Skeletal muscle cell (primary cell): ENCODE measurements at regions not wholly inside any gene's neighbourhood (a gene's known extent, or its start where the extent isn't known, plus 50 kb on each side); places are given as distances from the start of the nearest gene placed in this dataset.

Experiments used
- DNase-seq: peaks from one replicate; pipeline ENCODE4 v3.0.0-alpha.2; 2010; ENCODE audit warnings: low read depth
- H3K4me3 ChIP-seq: 2 replicates; pipeline ENCODE4 v1.5.1; 2011; ENCODE audit warnings: low read depth, mild to moderate bottlenecking, control low read depth, low read length, moderate library complexity

DNA sequence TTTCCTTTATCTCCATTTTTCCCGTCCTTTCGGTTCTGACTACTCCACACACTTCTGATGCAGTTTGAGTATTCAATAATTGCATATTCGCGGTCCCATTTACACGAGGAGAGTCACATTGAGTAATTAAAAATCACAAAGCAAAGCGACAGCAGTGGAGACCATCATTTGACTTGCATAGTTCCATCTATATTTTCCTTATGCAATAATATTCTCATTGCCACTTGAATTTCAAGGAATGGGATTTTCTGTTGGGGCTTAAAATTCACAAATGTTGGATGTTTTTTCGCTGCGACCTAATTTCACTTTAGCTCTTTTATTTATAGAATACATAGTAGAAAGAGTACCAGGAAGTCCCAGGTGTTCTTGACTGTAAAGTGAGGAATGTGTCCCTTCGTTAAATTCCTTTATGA lies 186.8 kb downstream of the ZEB2 start:
- DNase-seq: no peak
- H3K4me3 ChIP-seq: peak overlapping the region; percentile 49

DNA sequence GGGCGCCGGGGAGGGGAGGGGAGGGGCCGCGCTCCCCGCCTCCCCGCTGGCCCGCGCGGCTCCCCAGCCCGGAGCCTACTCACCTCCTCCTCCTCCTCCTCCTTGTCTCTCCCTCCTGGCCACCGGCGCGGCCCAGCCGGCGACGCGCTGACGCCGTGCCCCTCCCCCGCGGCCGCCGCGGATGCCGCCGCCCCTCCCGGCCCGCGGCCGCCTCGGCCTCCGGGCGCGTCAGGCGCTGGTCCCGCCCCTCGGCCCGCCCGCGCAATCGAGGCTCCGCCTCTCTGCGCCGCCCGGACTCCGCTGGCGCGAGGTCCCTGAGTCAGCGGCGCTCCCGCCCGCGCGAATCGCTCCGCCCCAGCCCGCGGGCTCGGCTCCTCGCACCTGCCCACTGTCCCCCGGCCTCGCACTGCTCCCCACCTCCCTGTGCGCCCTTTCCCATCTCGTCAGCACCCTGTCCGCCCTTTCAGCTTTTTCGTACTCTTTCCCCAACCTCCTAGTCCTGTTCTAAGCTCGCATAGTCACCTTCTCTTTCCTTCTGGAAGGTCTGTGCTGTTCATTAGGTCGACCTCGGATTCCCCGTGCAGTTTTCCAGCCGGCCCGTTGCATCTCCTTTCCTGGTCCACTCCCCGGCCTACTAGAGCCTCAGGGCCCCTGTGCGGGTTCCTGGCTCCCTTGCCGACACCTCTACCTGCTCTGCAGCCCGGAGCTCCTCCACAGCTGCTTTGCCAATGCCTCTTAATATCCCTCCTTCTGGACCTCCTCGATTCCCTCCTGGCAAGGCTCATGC lies 187.4 kb downstream of the ZEB2 start:
- peak overlapping the region; percentile 70 for H3K4me3 ChIP-seq
- DNase-seq: peak; percentile 64

DNA sequence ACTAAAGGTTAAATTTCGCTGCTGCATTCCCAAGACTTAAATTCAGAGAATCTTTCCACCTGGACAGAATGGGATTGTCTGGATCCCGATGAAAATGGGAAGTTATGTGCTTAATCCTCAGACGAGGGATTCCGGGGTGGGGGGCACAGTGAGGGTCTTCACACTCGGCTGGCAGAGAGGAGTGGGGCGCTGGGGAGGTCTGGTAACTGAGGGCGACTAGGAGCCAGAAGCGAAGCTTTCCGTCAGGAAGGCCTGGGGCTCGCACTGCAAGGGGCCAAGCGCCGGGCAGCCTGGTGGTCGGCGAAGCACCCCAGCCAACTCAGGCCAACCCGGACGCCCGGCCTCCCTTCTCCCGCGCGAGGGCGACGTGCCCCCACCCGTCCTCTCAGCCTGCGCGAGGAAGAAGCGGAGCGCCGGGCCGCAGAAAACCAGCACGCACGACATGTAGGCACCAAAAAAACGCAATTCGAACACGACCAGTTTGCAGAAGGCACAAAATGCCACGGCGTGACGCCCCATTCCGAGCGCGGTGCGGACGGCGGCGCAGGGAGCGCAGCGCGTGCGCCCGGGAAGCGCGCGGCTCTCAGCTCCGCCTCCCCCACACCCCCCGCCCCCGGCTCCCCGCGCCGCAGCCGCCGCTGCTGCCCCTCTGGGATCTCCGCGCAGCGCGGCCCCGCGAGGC lies 188.1 kb downstream of the ZEB2 start:
- no peak for DNase-seq
- peak overlapping the region; percentile 70 for H3K4me3 ChIP-seq

DNA sequence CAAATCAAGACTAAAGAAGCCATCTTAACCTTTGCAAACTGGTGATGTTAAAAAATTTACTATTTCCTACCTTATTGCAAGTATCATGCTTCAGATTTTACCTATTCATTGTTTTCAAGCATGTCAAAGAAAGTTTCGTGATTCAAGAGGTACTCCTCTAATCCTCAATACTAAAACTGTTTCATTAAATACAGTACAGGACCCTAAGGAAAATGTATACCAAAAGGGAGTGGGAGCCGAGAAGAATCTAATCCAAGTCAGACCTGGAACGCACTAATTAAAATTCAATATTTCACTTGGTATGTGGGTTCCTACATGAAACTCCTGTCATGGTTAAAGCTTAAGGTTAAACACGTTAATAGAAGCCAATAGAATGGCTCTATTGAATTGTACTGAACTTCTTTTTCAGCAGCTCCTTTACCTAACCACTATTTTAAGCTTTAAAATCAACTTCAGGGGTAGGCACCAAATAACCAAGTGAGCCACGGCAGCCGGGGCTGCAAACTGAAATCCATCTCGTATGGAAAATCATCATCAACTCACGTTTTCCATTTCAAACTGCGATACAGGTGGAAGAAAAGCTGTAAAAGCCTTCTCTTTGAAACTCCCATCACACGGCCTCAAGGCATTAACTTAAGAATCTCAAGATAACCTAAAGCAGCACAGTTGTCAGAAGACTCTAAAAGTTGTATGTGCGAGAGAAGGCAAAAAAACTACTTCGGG lies 188.8 kb downstream of the ZEB2 start:
- peak overlapping the region; percentile 70 for H3K4me3 ChIP-seq
- no peak for DNase-seq

DNA sequence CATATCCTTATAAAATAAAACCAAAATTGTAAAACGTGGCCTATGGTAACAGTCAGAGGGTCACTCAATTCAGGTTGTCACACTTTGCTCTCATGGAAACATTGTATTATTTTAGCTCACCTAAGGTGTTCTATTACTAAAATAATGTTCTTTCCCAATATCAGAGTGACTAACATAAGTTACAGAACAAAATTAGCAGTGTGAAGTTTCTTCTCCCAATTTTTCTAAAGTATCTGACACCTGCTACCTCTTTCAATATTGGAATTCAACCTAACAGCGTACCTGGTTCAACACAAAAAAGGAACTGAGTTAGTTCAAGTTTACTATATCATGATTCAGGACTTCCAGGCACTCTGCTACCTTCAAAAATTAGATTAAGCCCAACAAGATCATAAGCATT lies 190.4 kb downstream of the ZEB2 start:
- DNase-seq: no peak
- no peak overlapping the region for H3K4me3 ChIP-seq

DNA sequence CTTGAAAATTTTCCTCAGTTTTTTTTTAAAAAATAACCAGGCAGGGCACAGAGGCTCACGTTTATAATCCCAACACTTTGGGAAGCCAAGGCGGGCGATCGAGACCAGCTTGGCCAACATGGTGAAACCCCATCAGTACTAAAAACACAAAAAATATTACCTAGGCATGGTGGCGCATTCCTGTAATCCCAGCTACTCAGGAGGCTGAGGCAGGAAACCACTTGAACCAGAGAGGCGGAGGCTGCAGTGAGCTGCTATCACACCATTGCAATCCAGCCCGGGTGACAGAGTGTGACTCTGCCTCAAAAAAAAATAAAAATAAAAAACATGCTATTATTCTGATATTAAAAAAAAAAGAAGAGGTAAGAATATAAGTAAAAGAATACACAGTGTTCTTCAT lies 191.0 kb downstream of the ZEB2 start:
- H3K4me3 ChIP-seq: no peak overlapping the region
- no peak for DNase-seq

DNA sequence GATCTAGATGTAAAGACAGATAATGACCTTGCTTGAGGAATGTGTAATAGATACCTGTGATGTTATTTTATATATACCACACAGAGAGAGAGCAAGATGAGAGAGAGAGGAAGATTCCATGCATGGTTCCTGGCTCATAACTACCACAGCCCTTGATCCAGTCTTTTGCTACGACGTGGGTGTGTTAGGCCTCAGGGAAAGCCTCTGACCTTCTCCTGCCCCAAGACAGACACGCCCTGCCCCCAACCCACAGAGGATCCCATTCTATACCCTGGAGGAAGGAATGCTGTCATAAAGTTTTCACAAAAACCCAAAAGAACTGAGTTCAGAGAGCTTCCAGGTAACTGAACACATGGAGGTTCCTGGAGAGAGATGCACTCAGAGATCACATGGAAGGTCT lies 193.1 kb downstream of the ZEB2 start:
- no peak overlapping the region for H3K4me3 ChIP-seq
- DNase-seq: no peak

DNA sequence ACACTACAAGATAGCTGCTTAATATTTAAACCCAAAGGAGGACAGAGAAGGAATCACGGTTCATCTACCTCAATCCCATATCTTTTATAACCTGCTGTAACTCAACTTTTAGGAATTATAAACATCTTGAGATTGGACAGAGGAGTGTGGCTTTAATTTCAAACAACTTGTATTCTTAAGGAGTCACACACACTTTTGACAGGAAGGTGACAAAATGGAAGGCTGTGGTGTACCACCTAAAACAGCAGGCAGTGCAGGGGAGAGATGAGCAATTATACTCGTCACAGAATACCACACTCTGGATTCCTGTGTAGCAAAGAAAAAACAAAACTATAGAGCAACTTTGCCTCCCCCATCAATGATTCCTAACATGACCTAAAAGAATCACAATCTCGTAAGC lies 194.8 kb downstream of the ZEB2 start:
- no peak overlapping the region for H3K4me3 ChIP-seq
- no peak for DNase-seq

DNA sequence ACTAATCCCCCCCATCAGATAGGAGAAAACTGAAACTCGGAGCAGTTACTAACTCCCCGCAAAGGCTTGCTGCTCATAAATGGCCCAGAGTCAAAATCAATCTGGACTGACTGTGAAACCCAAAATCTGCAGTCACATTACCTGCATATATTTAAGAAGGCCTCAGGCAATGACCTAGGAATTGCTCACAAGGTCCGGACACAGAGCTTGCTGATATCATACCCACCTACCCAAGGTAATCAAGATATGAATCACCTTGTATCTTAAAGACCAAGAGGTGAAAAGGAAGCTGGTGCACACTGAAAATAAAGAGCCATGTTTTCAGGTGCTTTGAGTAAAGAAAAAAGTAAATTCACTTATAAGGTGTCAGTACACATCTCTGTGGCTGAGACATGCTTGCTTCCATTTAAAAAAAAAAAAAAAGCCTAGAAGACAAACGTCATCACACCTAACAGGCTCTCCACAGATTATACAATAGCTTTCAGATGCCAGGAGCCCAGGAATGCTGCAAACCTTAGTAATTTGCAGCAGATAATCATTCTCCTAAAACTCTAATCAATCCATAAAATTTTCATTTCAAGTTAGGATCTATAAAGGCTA lies 195.4 kb downstream of the ZEB2 start:
- H3K4me3 ChIP-seq: no peak overlapping the region
- DNase-seq: no peak

DNA sequence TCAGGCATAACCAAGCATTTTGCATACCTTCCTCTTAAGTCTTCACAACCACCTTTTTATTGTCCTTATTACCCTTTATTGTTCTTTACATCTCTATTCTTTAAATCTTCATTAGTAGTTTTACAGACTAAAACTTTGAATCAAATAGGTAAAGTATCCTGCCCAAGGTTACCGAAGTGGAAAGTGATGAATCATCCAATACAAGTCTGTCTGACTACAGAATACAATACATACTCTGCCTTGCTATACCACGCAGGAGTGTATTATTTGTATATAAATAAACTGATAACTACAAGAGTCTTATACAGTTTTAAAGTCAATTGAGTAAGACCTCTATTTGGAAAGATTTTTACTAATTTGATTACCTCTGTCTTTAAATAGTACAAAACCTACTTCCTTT lies 196.0 kb downstream of the ZEB2 start:
- DNase-seq: no peak
- H3K4me3 ChIP-seq: no peak overlapping the region

DNA sequence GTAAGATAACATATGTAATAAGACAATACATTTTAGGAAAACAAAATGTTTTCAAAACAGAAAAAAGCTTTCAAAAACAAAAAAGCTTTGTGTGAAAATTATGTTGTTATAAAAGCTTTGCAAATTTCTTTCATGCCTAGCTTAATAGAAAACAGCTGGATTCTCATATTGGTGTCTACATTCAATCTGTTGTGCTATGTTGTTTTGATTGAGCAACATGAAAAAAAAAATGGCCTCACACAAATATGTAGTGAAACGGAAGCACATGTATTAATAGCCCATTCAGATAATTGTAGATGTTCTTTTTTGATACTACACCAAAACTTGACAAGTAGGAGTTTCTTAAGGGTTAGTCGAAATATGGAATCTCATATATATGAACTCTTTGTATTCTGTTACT lies 197.5 kb downstream of the ZEB2 start:
- no peak overlapping the region for H3K4me3 ChIP-seq
- DNase-seq: no peak

DNA sequence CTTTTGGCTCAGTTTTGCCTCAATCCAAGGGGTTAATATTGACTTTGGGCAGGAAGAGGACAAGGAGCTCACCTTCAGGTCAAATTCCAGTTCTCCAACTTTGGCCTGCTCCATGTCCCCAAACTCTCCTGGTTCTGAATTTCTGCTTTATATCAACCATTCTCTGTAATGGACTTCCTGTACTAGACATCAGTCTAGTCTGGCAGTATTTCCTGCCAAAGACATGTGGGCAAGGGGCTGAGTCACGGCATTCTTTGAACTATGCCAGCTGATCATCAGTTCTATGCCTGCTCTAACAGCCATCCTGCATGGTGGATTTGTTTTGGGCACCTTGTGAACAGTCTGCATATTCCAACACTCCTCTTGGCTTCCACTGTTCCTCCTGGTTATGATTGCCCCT lies 199.4 kb downstream of the ZEB2 start:
- DNase-seq: peak; percentile 7
- H3K4me3 ChIP-seq: no peak overlapping the region

DNA sequence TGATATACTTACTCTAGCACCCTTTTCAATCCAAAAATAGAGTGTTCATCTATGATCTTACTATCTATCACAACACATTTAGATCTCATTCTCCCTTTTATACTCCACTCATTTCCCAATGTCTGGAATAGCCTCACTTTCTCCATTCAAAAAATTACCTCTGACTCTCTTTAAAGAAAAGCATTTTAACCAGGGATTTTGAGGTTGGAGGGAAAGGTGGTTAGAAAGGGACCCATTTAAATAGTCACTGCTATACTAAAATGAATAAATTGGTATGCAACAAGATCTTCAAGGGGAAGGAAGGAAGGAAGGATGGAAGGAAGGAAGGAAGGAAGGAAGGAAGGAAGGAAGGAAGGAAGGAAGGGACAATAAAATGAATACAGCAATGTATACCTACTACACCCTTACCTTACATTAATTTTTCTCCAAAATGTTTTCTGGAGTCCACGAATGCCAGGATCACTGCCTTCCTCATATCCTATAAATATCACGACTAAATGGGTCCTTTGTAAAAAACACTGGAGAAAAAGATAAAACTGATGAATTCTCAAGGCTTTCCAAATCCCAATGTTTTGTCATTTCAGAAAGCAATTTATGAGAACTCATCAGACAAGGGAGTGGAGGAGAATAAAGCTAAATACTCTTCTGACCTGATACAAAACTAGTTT lies 202.7 kb downstream of the ZEB2 start:
- no peak for DNase-seq
- no peak overlapping the region for H3K4me3 ChIP-seq

DNA sequence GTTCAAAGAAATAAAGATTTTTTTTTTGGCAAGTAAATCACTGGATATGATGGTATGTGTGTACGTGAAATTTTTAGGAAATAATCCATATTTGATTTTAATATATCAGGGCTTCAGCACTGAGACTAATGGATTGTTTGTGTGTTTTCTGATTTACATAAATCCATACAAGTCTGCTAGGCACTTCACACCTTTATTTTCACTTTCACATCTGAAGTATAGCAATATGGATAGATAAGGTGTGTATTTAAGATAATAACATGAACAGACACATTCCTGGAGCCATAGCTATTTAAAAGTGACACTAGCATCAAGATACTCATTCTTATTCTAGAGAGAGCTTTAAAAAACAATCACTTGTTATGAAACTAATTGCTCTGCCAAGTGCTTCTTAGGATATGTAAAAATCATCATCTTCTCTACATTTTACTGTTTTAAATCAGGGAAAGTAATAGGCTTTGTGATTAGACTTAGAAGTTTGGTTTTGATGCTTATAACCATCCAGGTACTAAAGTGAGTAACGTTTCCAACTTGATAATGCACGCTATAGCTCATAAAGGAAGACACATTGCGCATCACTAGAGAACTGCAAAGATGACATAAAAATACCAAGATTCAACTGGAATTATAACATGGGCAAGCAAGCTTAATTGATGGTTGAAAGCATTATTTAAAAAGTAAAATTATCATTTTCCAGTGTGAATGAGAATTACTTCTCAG lies 208.9 kb downstream of the ZEB2 start:
- DNase-seq: no peak
- H3K4me3 ChIP-seq: no peak overlapping the region

DNA sequence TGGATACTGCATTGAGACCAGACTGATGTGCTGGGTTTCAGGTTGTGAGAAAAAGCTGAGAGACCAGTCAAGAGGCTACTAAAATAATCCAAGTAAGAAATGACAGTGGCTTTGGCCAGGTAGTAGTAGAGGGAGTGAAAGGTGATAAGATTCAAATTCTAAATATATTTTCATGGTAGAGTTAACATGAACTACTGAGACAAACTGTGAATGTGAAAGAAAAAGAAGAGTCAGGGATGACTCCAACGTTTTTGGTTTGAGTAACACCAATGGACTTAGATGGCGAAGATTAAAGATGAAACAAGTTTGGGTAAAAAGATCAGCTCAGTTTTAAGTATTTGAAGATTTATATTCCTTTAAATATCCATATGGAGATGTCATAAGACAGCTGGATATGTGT lies 209.4 kb downstream of the ZEB2 start:
- no peak for DNase-seq

DNA sequence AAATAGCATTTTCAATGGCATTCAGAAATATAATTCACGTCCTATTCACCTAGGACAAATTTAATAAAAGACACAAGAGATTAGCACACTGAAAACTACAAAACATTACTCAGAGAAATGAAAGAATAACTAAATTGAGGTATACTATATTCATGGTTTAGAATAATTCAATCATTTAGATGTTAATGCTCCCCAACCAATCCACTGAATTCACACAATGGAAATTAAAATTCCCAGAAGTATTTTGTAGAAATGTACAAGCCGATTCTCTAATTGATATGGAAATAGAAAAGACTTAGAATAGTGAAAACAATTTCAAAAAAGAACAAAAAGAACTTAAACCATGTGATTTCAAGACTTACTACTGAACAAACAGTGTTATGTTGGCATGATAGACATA lies 212.2 kb downstream of the ZEB2 start:
- DNase-seq: no peak
- H3K4me3 ChIP-seq: no peak overlapping the region

More for the DNA sequence above, 209.4 kb downstream of the ZEB2 start:
- H3K4me3 ChIP-seq: no peak overlapping the region

DNA sequence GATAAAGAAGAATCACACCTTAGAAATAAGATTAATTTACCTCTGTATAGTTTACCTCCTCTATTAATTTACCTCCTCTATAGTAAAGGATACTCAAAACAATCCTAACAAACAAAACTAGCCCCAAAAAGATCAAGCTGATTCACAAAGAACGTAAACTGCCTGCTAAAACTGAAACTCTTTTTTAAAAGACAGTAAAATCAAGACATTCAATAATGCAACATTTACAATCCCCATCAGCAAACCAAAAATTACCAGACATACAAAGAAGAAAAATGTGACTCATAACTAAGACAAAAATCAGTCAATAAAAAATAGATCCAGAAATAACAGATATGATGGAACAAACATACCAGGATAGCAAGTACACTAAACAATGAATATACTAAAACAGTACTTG lies 215.7 kb downstream of the ZEB2 start:
- no peak overlapping the region for H3K4me3 ChIP-seq
- DNase-seq: no peak

DNA sequence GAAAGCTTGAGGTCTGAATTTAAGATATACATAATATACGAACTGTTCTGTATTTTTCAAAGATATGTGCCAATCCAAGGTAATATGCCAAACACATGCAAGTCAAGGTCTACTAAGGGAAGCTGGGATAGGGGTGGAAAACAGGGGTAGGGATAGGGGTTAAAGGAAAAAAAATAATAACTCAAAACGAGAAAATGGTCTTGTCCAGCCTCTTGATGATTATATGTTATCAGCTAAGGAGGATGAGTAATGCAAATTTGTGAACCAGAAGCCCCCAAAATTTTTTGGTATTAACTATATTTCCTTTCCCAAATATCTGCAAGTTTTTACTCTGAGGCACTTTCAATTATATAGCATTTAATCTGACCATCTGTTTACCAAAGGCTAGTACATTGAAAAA lies 219.3 kb downstream of the ZEB2 start:
- no peak overlapping the region for H3K4me3 ChIP-seq
- no peak for DNase-seq

DNA sequence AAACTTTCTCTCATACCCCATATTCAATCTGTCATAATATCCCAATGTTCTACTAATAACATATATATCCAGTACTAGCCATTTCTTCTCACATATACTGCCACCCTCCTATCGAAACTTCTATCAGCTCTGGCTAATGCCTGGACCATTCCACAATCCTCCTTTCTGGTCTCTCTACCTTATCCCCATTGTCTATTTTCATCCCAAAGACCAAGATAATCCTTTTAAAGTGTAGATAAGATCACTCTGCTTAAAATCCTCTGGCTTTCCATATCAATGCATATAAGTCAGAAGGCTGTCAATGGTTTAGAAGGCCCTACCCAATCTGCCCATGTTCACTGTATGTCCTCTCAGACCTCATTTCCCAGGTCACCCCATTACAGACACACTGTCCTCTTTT lies 229.6 kb downstream of the ZEB2 start:
- no peak for DNase-seq
- H3K4me3 ChIP-seq: no peak overlapping the region
